Smooth muscle cell (in vitro differentiated cells): ENCODE measurements at regions not wholly inside any gene's neighbourhood (a gene's known extent, or its start where the extent isn't known, plus 50 kb on each side); places are given as distances from the start of the nearest gene placed in this dataset. TPM values are rescaled to one million over a fixed set of nuclear protein-coding genes. Genes with fewer than 3 reads are reported as not detected.

Experiments used
- DNase-seq: peaks from one replicate; lab custom pipeline; 2025; ENCODE audit not compliant: unreplicated experiment; lab: John Stamatoyannopoulos, UW
- H2AFZ ChIP-seq: fragments of 200-600 bp; sonication (generic); 2 replicates; pipeline ENCODE4 v1.6.0; 2016; ENCODE audit warnings: antibody characterized with exemption, low read depth, mild to moderate bottlenecking
- H3F3A ChIP-seq: fragments of 200-600 bp; sonication (generic); 2 replicates; pipeline ENCODE4 v1.6.0; 2017; ENCODE audit warnings: antibody characterized with exemption, low read depth
- H3K27ac ChIP-seq: fragments of 200-600 bp; sonication (generic); 2 replicates; pipeline ENCODE4 v1.5.1; 2016; ENCODE audit warnings: low read depth, mild to moderate bottlenecking
- H3K27me3 ChIP-seq: fragments of 200-600 bp; sonication (generic); 2 replicates; pipeline ENCODE4 v1.6.1; 2016; ENCODE audit warnings: low read depth, mild to moderate bottlenecking
- H3K36me3 ChIP-seq: fragments of 200-600 bp; sonication (generic); 2 replicates; pipeline ENCODE4 v1.5.1; 2016; ENCODE audit warnings: low read depth
- H3K4me1 ChIP-seq: fragments of 200-600 bp; sonication (generic); 2 replicates; pipeline ENCODE4 v1.5.1; 2016; ENCODE audit warnings: low read depth
- H3K4me2 ChIP-seq: fragments of 200-600 bp; sonication (generic); 2 replicates; pipeline ENCODE4 v1.6.0; 2016; ENCODE audit warnings: mild to moderate bottlenecking
- H3K4me3 ChIP-seq: fragments of 200-600 bp; sonication (generic); 2 replicates; pipeline ENCODE4 v1.5.1; 2016; ENCODE audit warnings: mild to moderate bottlenecking
- H3K79me2 ChIP-seq: fragments of 200-600 bp; sonication (generic); 2 replicates; pipeline ENCODE4 v1.6.0; 2016; ENCODE audit warnings: low read depth, mild to moderate bottlenecking
- H3K9ac ChIP-seq: fragments of 200-600 bp; sonication (generic); 2 replicates; pipeline ENCODE4 v1.6.0; 2016; ENCODE audit warnings: low read depth
- H3K9me3 ChIP-seq: fragments of 200-600 bp; sonication (generic); replicated peaks from 2 replicates; pipeline ENCODE4 v1.5.1; 2016; ENCODE audit warnings: low read depth
- H4K20me1 ChIP-seq: fragments of 200-600 bp; sonication (generic); 2 replicates; pipeline ENCODE4 v1.6.0; 2016; ENCODE audit warnings: low read depth
- CTCF ChIP-seq: fragments of 200-600 bp; sonication (generic); IDR thresholded peaks from 2 replicates; pipeline ENCODE4 v1.5.1; 2017; ENCODE audit warnings: borderline replicate concordance, mild to moderate bottlenecking, antibody characterized with exemption; ENCODE audit not compliant: insufficient read depth, poor library complexity, severe bottlenecking
- WGBS: methylation state at CpG from one replicate; pipeline ENCODE4 v1.1.7; 2016; ENCODE audit warnings: low lambda C conversion rate; 5-methylcytosine and 5-hydroxymethylcytosine counted together
- small RNA-seq: library from RNA; depleted of rRNA; stranded (forward); fragments of <200 nt; gene quantifications from one replicate; pipeline ENCODE3, GENCODE V24; 2014

GRCh38 chr7:17248527-17248926 lies 49.9 kb upstream of the AHR start:
- no peak overlapping the region for H3K4me2 ChIP-seq

More at GRCh38 chr7:17248527-17248926, 49.9 kb upstream of the AHR start:
- H4K20me1 ChIP-seq: no peaks in the 10 kb centered on the region
- WGBS: 83% methylated on average over 2 of the region's 2 CpGs
- H3K36me3 ChIP-seq: no peaks in the 10 kb centered on the region
- no peak overlapping the region for H2AFZ ChIP-seq
- no peak overlapping the region for H3K27ac ChIP-seq
- no peak overlapping the region for H3K4me3 ChIP-seq
- H3K79me2 ChIP-seq: no peaks in the 10 kb centered on the region
- no peak overlapping the region for H3K9ac ChIP-seq
- no peaks in the 10 kb centered on the region for H3K27me3 ChIP-seq
- no peak for TF ChIP-seq CTCF
- no peaks in the 10 kb centered on the region for H3F3A ChIP-seq
- no peaks in the 10 kb centered on the region for H3K4me1 ChIP-seq
- no peaks in the 10 kb centered on the region for H3K9me3 ChIP-seq
- DNase-seq: no peak

Small RNA genes lying in the stretch of these regions (small RNA-seq; reads per million reads assigned to genes)
- gene RF00017: not detected
